GM23338 (cell line): ENCODE measurements at regions not wholly inside any gene's neighbourhood (a gene's known extent, or its start where the extent isn't known, plus 50 kb on each side); places are given as distances from the start of the nearest gene placed in this dataset.

Experiments
- ATAC-seq: fragments of 200-7000 bp; cut with Tn5 transposase; 3 replicates; pipeline ENCODE4 v1.9.1; 2020
- DNase-seq: peaks from one replicate; pipeline ENCODE4 v3.0.0-alpha.2; 2015; ENCODE audit warnings: low spot score
- H2AFZ ChIP-seq: fragments of 200-600 bp; sonication (generic); 2 replicates; pipeline ENCODE4 v1.8.0; 2016; ENCODE audit warnings: antibody characterized with exemption, mild to moderate bottlenecking, moderate library complexity
- H3F3A ChIP-seq: fragments of 200-600 bp; sonication (generic); replicated peaks from 2 replicates; pipeline ENCODE4 v1.8.0; 2017; ENCODE audit warnings: antibody characterized with exemption, mixed run types, low read depth
- H3K27ac ChIP-seq: fragments of 200-600 bp; sonication (generic); 2 replicates; pipeline ENCODE4 v1.6.1; 2016; ENCODE audit warnings: low read depth
- H3K27me3 ChIP-seq: fragments of 200-600 bp; sonication (generic); 2 replicates; pipeline ENCODE4 v1.8.0; 2016; ENCODE audit warnings: mild to moderate bottlenecking, mixed run types, moderate library complexity; ENCODE audit not compliant: insufficient read depth
- H3K36me3 ChIP-seq: fragments of 200-600 bp; sonication (generic); 2 replicates; pipeline ENCODE4 v1.8.0; 2016; ENCODE audit warnings: mild to moderate bottlenecking; ENCODE audit not compliant: insufficient read depth
- H3K4me1 ChIP-seq: fragments of 200-600 bp; sonication (generic); 2 replicates; pipeline ENCODE4 v1.8.0; 2016; ENCODE audit warnings: mild to moderate bottlenecking, moderate library complexity; ENCODE audit not compliant: insufficient read depth
- H3K4me2 ChIP-seq: fragments of 200-600 bp; sonication (generic); 2 replicates; pipeline ENCODE4 v1.7.1; 2017; ENCODE audit warnings: mixed run types
- H3K4me3 ChIP-seq: fragments of 200-600 bp; sonication (generic); 2 replicates; pipeline ENCODE4 v1.6.1; 2016; ENCODE audit warnings: mixed run types
- H3K79me2 ChIP-seq: fragments of 200-600 bp; sonication (generic); replicated peaks from 2 replicates; pipeline ENCODE4 v1.8.0; 2017; ENCODE audit warnings: mild to moderate bottlenecking; ENCODE audit not compliant: insufficient read depth
- H3K9me2 ChIP-seq: fragments of 200-600 bp; sonication (generic); 2 replicates; pipeline ENCODE4 v1.8.0; 2017; ENCODE audit not compliant: insufficient read depth
- H4K20me1 ChIP-seq: fragments of 200-600 bp; sonication (generic); replicated peaks from 2 replicates; pipeline ENCODE4 v1.8.0; 2017; ENCODE audit warnings: mild to moderate bottlenecking; ENCODE audit not compliant: insufficient read depth
- H3K27ac Mint-ChIP-seq: 2 replicates; pipeline ENCODE4 v1.8.0; 2020; ENCODE audit warnings: inconsistent platforms, mild to moderate bottlenecking, moderate library complexity, mixed read lengths
- H3K27me3 Mint-ChIP-seq: 3 replicates; pipeline ENCODE4 v1.8.0; 2022; ENCODE audit warnings: low read depth, mild to moderate bottlenecking, moderate library complexity, mixed read lengths, inconsistent platforms; ENCODE audit not compliant: insufficient read depth, poor library complexity
- H3K36me3 Mint-ChIP-seq: 3 replicates; pipeline ENCODE4 v1.8.0; 2021; ENCODE audit warnings: low read depth, mild to moderate bottlenecking, inconsistent platforms, moderate library complexity, mixed read lengths
- H3K4me1 Mint-ChIP-seq: 3 replicates; pipeline ENCODE4 v1.8.0; 2020; ENCODE audit warnings: mild to moderate bottlenecking, inconsistent platforms, mixed read lengths
- H3K4me3 Mint-ChIP-seq: 3 replicates; pipeline ENCODE4 v1.8.0; 2021; ENCODE audit warnings: moderate library complexity, mild to moderate bottlenecking, inconsistent platforms, mixed read lengths
- H3K9me3 Mint-ChIP-seq: 3 replicates; pipeline ENCODE4 v1.8.0; 2020; ENCODE audit warnings: moderate library complexity, mild to moderate bottlenecking, inconsistent platforms, mixed read lengths
- CREB1 ChIP-seq: fragments of 250-450 bp; sonication (Bioruptor Pico); IDR thresholded peaks from 2 replicates; pipeline ENCODE4 v1.5.0; 2020; ENCODE audit warnings: low read depth, mild to moderate bottlenecking, moderate library complexity
- EZH2 ChIP-seq: fragments of 200-600 bp; sonication (generic); IDR thresholded peaks from one replicate; pipeline ENCODE4 v1.8.0; 2017; ENCODE audit warnings: antibody characterized with exemption, mild to moderate bottlenecking, low read depth; ENCODE audit not compliant: unreplicated experiment
- POLR2AphosphoS5 ChIP-seq: IDR thresholded peaks from 2 replicates; pipeline ENCODE4 v1.6.1; 2016; ENCODE audit warnings: antibody characterized with exemption, low read depth
- STAT1 ChIP-seq: IDR thresholded peaks from one replicate; pipeline ENCODE4 v1.6.1; 2016; ENCODE audit warnings: antibody characterized with exemption; ENCODE audit not compliant: unreplicated experiment
- ZNF114 ChIP-seq: fragments of 250-450 bp; sonication (Bioruptor Pico); IDR thresholded peaks from 2 replicates; pipeline ENCODE4 v1.5.0; 2020; ENCODE audit warnings: mild to moderate bottlenecking, moderate library complexity
- ZNF331 ChIP-seq: fragments of 250-450 bp; sonication (Bioruptor Pico); IDR thresholded peaks from 2 replicates; pipeline ENCODE4 v1.5.0; 2020; ENCODE audit warnings: low read depth, mild to moderate bottlenecking, moderate library complexity
- TF ChIP-seq, protein P1 (sequence below): fragments of 250-450 bp; sonication (Bioruptor Pico); IDR thresholded peaks from 2 replicates; pipeline ENCODE4 v1.5.0; 2020; ENCODE audit warnings: mild to moderate bottlenecking, moderate library complexity
- TF ChIP-seq, protein P2 (sequence below), 2 experiments: fragments of 200-600 bp in 1 of 2; sonication (generic) in 1 of 2; conservative IDR thresholded peaks; 2 replicates each; pipeline versions ENCODE4 v1.5.1 to v1.6.1; 2016 to 2017; ENCODE audit warnings: antibody characterized with exemption in 2 of 2, low read depth in 2 of 2, mild to moderate bottlenecking in 2 of 2, moderate library complexity in 1 of 2

DNA sequence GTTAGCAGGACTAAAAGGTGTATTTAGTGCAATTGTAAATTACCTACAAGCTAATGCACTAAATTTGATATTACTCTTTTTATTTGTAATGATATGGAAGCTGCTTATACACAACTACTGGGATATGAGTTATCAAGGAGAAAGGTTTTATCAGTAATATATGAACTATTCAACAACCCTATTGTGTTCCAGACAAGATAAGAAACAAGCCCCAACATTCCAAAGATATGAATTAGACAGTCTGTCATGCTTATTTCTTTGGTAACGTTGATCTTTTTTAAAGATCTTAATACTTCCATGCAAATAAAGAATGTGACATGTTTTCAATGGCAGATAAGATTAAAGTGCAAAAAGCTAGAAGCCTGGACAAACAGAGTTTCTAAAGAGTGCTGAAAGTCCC lies 314.0 kb upstream of the THBS1 start (continued):
- TF ChIP-seq, protein P1, sequence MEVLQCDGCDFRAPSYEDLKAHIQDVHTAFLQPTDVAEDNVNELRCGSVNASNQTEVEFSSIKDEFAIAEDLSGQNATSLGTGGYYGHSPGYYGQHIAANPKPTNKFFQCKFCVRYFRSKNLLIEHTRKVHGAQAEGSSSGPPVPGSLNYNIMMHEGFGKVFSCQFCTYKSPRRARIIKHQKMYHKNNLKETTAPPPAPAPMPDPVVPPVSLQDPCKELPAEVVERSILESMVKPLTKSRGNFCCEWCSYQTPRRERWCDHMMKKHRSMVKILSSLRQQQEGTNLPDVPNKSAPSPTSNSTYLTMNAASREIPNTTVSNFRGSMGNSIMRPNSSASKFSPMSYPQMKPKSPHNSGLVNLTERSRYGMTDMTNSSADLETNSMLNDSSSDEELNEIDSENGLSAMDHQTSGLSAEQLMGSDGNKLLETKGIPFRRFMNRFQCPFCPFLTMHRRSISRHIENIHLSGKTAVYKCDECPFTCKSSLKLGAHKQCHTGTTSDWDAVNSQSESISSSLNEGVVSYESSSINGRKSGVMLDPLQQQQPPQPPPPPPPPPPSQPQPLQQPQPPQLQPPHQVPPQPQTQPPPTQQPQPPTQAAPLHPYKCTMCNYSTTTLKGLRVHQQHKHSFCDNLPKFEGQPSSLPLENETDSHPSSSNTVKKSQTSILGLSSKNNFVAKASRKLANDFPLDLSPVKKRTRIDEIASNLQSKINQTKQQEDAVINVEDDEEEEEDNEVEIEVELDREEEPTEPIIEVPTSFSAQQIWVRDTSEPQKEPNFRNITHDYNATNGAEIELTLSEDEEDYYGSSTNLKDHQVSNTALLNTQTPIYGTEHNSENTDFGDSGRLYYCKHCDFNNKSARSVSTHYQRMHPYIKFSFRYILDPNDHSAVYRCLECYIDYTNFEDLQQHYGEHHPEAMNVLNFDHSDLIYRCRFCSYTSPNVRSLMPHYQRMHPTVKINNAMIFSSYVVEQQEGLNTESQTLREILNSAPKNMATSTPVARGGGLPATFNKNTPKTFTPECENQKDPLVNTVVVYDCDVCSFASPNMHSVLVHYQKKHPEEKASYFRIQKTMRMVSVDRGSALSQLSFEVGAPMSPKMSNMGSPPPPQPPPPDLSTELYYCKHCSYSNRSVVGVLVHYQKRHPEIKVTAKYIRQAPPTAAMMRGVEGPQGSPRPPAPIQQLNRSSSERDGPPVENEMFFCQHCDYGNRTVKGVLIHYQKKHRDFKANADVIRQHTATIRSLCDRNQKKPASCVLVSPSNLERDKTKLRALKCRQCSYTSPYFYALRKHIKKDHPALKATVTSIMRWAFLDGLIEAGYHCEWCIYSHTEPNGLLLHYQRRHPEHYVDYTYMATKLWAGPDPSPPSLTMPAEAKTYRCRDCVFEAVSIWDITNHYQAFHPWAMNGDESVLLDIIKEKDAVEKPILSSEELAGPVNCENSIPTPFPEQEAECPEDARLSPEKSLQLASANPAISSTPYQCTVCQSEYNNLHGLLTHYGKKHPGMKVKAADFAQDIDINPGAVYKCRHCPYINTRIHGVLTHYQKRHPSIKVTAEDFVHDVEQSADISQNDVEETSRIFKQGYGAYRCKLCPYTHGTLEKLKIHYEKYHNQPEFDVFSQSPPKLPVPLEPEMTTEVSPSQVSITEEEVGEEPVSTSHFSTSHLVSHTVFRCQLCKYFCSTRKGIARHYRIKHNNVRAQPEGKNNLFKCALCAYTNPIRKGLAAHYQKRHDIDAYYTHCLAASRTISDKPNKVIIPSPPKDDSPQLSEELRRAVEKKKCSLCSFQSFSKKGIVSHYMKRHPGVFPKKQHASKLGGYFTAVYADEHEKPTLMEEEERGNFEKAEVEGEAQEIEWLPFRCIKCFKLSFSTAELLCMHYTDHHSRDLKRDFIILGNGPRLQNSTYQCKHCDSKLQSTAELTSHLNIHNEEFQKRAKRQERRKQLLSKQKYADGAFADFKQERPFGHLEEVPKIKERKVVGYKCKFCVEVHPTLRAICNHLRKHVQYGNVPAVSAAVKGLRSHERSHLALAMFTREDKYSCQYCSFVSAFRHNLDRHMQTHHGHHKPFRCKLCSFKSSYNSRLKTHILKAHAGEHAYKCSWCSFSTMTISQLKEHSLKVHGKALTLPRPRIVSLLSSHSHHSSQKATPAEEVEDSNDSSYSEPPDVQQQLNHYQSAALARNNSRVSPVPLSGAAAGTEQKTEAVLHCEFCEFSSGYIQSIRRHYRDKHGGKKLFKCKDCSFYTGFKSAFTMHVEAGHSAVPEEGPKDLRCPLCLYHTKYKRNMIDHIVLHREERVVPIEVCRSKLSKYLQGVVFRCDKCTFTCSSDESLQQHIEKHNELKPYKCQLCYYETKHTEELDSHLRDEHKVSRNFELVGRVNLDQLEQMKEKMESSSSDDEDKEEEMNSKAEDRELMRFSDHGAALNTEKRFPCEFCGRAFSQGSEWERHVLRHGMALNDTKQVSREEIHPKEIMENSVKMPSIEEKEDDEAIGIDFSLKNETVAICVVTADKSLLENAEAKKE (CRISPR knock-in tag), result no peak
- no peak for TF ChIP-seq ZNF331 (CRISPR knock-in tag)
- no peak for TF ChIP-seq ZNF114 (CRISPR knock-in tag)

DNA sequence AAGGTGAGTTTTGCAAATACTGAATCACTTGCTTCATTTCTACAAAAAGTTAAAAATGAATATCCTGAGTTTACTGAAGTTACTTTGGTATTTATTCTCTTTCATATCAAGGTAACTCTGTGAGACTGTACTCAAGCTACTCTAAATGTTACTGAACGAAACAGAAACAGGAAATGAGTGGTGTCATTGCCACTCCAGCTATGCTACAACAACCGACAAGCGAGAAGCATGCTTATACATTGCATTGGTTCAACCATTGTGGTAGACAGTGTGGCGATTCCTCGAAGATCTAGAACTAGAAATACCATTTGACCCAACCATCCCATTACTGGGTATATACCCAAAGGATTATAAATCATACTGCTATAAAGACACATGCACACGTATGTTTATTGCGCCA lies 313.2 kb upstream of the THBS1 start:
- H3K4me2 ChIP-seq, result no peak overlapping the region
- H3K4me3 ChIP-seq, result no peak overlapping the region
- H3K79me2 ChIP-seq, result no peaks in the 10 kb centered on the region
- no peaks in the 10 kb centered on the region for H3K9me2 ChIP-seq
- no peaks in the 10 kb centered on the region for H3F3A ChIP-seq
- peaks cover 2% of the 10 kb centered on the region; the same call in 2 of the 3 replicates for H3K4me1 Mint-ChIP-seq
- no peaks in the 10 kb centered on the region for H3K27me3 ChIP-seq
- H3K4me1 ChIP-seq, result no peaks in the 10 kb centered on the region
- no peak overlapping the region for H3K27ac ChIP-seq
- H3K36me3 ChIP-seq, result no peaks in the 10 kb centered on the region
- H3K9me3 Mint-ChIP-seq, result no peaks in the 10 kb centered on the region
- H3K27ac Mint-ChIP-seq, result no peak overlapping the region
- no peaks in the 10 kb centered on the region for H3K27me3 Mint-ChIP-seq
- no peaks in the 10 kb centered on the region for H3K36me3 Mint-ChIP-seq
- no peak overlapping the region for H3K4me3 Mint-ChIP-seq
- no peak for DNase-seq
- H4K20me1 ChIP-seq, result no peaks in the 10 kb centered on the region
- no peak for ATAC-seq
- H2AFZ ChIP-seq, result no peak overlapping the region
- TF ChIP-seq ZNF331 (CRISPR knock-in tag), result no peak
- TF ChIP-seq ZNF114 (CRISPR knock-in tag), result no peak
- no peak for TF ChIP-seq CREB1 (CRISPR knock-in tag)
- TF ChIP-seq EZH2, result no peak
- no peak for TF ChIP-seq STAT1
- TF ChIP-seq POLR2AphosphoS5, result no peak
- TF ChIP-seq, protein P1 (CRISPR knock-in tag), result no peak
- TF ChIP-seq, protein P2, sequence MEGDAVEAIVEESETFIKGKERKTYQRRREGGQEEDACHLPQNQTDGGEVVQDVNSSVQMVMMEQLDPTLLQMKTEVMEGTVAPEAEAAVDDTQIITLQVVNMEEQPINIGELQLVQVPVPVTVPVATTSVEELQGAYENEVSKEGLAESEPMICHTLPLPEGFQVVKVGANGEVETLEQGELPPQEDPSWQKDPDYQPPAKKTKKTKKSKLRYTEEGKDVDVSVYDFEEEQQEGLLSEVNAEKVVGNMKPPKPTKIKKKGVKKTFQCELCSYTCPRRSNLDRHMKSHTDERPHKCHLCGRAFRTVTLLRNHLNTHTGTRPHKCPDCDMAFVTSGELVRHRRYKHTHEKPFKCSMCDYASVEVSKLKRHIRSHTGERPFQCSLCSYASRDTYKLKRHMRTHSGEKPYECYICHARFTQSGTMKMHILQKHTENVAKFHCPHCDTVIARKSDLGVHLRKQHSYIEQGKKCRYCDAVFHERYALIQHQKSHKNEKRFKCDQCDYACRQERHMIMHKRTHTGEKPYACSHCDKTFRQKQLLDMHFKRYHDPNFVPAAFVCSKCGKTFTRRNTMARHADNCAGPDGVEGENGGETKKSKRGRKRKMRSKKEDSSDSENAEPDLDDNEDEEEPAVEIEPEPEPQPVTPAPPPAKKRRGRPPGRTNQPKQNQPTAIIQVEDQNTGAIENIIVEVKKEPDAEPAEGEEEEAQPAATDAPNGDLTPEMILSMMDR (conservative IDR thresholded peaks at IDR 0.05; ENCODE audit: low read depth in 2 of 2), result no peak
